Suprapubic skin (tissue), 4 donors: ENCODE measurements at regions not wholly inside any gene's neighbourhood (a gene's known extent, or its start where the extent isn't known, plus 50 kb on each side); places are given as distances from the start of the nearest gene placed in this dataset.

Experiments
- DNase-seq, 2 donors: peaks; one replicate each; pipeline ENCODE4 v3.0.0-alpha.2; 2019; ENCODE audit warnings: low spot score in 2 of 2
- H3K27ac ChIP-seq: fragments of 200-600 bp; sonication (generic); one replicate; pipeline ENCODE4 v1.5.1; 2019
- H3K27me3 ChIP-seq: fragments of 200-600 bp; sonication (generic); one replicate; pipeline ENCODE4 v1.5.1; 2019
- H3K36me3 ChIP-seq: fragments of 200-600 bp; sonication (generic); one replicate; pipeline ENCODE4 v1.5.1; 2019
- H3K4me1 ChIP-seq: fragments of 200-600 bp; sonication (generic); one replicate; pipeline ENCODE4 v1.5.1; 2019
- H3K4me3 ChIP-seq: fragments of 200-600 bp; sonication (generic); one replicate; pipeline ENCODE4 v1.5.1; 2019; ENCODE audit warnings: mild to moderate bottlenecking
- H3K9me3 ChIP-seq: fragments of 200-600 bp; sonication (generic); one replicate; pipeline ENCODE4 v1.5.1; 2019
- EP300 ChIP-seq: sonication (generic); formaldehyde crosslinking; IDR thresholded peaks from one replicate; pipeline ENCODE4 v1.6.1; 2017; ENCODE audit warnings: antibody characterized with exemption
- POLR2A ChIP-seq, 2 donors: fragments of 450-650 bp; IDR thresholded peaks; one replicate each; pipeline ENCODE4 v1.6.1; 2017; ENCODE audit warnings: antibody characterized with exemption in 2 of 2, mild to moderate bottlenecking in 2 of 2, moderate library complexity in 2 of 2
- POLR2AphosphoS5 ChIP-seq, 3 donors: sonication (generic); formaldehyde crosslinking; IDR thresholded peaks; one replicate each; pipeline ENCODE4 v1.6.1; 2017; ENCODE audit warnings: antibody characterized with exemption in 3 of 3
- WGBS: methylation state at CpG from one replicate; pipeline ENCODE4 v1.1.5; 2018; 5-methylcytosine and 5-hydroxymethylcytosine counted together
- TF ChIP-seq, protein P1 (sequence below), 2 donors: fragments of 200-600 bp in 1 of 2; fragments of 450-650 bp in 1 of 2; sonication (generic) in 1 of 2; IDR thresholded peaks; one replicate each; pipeline ENCODE4 v1.5.1; 2016 to 2019; ENCODE audit warnings: antibody characterized with exemption in 2 of 2, mild to moderate bottlenecking in 1 of 2, moderate library complexity in 1 of 2

DNA sequence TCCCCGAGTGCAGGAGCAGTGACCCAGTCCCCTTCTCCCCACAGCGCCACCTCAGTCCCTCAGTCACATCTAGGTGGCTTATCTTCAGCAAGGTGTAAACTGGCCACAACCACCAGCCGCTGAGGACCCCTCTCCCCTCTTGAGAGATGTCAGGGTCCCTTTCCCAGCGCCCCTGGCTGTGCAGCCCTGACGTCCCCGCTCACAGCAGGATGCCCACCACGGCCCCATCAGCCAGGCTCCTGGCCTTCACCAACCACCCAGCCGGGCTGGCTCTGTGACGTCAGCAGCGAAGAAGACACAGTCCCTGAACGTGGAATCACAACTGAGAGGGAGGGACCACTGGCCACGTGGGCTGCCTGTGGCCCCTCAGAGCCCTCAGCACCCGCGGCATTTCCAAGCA lies 249.4 kb downstream of the NPHP4 start:
- no peak overlapping the region for H3K4me3 ChIP-seq

GRCh38 chr1:5742032-5742431 lies 250.2 kb downstream of the NPHP4 start:
- no peak overlapping the region for H3K4me3 ChIP-seq
- peaks cover 38% of the 10 kb centered on the region for H3K27me3 ChIP-seq
- TF ChIP-seq POLR2A (IDR thresholded peaks at IDR 0.05) (no peak), POLR2AphosphoS5 (IDR thresholded peaks at IDR 0.05) (no peak), EP300 (no peak)
- TF ChIP-seq, protein P1, sequence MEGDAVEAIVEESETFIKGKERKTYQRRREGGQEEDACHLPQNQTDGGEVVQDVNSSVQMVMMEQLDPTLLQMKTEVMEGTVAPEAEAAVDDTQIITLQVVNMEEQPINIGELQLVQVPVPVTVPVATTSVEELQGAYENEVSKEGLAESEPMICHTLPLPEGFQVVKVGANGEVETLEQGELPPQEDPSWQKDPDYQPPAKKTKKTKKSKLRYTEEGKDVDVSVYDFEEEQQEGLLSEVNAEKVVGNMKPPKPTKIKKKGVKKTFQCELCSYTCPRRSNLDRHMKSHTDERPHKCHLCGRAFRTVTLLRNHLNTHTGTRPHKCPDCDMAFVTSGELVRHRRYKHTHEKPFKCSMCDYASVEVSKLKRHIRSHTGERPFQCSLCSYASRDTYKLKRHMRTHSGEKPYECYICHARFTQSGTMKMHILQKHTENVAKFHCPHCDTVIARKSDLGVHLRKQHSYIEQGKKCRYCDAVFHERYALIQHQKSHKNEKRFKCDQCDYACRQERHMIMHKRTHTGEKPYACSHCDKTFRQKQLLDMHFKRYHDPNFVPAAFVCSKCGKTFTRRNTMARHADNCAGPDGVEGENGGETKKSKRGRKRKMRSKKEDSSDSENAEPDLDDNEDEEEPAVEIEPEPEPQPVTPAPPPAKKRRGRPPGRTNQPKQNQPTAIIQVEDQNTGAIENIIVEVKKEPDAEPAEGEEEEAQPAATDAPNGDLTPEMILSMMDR (IDR thresholded peaks at IDR 0.05): no peak
- WGBS: 52% methylated on average over 5 of the region's 9 CpGs
- H3K27ac ChIP-seq: no peak overlapping the region
- peaks cover 9% of the 10 kb centered on the region for H3K4me1 ChIP-seq
- no peaks in the 10 kb centered on the region for H3K36me3 ChIP-seq
- DNase-seq: peak in 1 of 2 donors; percentile 44
- H3K9me3 ChIP-seq: no peaks in the 10 kb centered on the region

More for the DNA sequence above, 249.4 kb downstream of the NPHP4 start:
- Histone ChIP-seq H3K27me3 (peaks cover 42% of the 10 kb centered on the region), H3K9me3 (no peaks in the 10 kb centered on the region), H3K4me1 (peaks cover 9% of the 10 kb centered on the region), H3K36me3 (no peaks in the 10 kb centered on the region), H3K27ac (no peak overlapping the region)
- WGBS: 80% methylated on average over 2 of the region's 14 CpGs
- no peak for TF ChIP-seq POLR2A (IDR thresholded peaks at IDR 0.05)
- no peak for TF ChIP-seq EP300
- TF ChIP-seq POLR2AphosphoS5 (IDR thresholded peaks at IDR 0.05): no peak
- DNase-seq: no peak

DNA sequence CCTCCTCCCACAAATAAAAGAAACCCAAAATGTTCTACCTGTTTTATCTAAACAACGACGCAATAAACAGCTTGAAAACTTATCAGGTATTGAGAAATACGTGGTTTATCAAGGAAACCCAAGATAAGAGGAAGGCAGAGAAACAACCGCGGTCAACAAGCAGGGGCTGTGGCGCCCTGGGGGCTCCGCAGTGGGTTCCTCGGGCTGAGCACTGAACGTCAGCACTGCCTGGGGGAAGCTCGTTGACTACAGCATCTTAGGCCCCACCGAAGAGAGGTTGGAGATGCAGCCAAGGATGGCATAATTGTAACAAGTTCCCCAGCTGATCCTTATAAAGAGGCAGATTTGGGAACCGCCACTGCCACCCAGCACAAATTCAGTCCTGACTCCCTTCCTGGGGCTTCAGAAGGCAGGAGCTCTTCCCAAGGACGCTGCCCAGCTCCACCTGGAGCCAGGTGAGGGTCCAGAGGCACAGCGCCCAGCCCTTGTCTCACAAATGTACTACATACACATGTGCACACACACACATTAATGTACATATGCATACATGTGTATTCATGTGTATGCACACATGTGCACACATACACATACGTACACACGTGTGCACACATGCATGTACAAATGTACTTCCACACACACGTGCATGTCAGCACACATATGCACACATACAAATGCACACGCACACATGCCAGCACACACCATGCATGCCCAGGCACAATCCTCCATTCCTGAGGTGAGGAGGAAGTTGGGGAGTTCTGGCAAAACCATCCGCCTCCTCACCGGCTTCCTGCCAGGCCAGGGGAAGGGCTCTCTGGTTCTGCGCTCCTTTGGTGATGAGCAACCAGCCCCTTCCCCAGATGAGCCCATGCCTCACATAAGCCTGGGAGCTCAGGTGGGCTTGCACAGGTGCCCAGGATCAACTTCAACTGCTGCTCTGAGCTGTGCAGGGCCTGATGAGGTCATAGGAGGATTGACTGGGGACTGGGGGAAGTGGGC lies 251.1 kb downstream of the NPHP4 start:
- Histone ChIP-seq H3K4me1 (peaks cover 9% of the 10 kb centered on the region), H3K9me3 (no peaks in the 10 kb centered on the region), H3K27ac (no peak overlapping the region), H3K27me3 (peaks cover 29% of the 10 kb centered on the region), H3K36me3 (no peaks in the 10 kb centered on the region), H3K4me3 (no peak overlapping the region)
- TF ChIP-seq, protein P1 (IDR thresholded peaks at IDR 0.05): no peak
- no peak for DNase-seq
- 58% methylated on average over 19 of the region's 21 CpGs for WGBS

DNA sequence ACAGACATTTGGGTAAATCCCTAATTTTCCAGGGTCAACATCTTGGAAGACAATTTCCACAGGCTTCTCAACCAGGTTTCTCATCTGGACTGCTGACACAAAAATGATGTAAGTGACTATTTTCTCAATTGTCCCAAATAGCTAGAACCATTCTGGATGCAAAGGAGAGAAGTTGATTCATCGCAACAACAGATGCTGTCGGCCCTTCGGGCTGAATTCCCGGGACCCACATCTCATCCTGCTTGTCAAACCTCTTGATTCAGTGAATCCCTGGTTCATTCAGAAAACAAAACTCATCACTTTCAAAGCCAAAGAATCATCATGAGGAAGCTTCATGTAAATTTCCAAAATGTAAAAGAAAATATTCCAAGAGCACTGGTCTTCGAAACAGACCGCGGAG lies 251.8 kb downstream of the NPHP4 start:
- Histone ChIP-seq H3K4me1 (peaks cover 9% of the 10 kb centered on the region), H3K9me3 (no peaks in the 10 kb centered on the region), H3K4me3 (no peak overlapping the region), H3K27me3 (peaks cover 26% of the 10 kb centered on the region), H3K36me3 (no peaks in the 10 kb centered on the region), H3K27ac (no peak overlapping the region)
- DNase-seq: no peak
- TF ChIP-seq POLR2AphosphoS5 (IDR thresholded peaks at IDR 0.05): no peak
- no peak for TF ChIP-seq EP300
- TF ChIP-seq POLR2A (IDR thresholded peaks at IDR 0.05): no peak
- TF ChIP-seq, protein P1 (IDR thresholded peaks at IDR 0.05): no peak
- WGBS: 90% methylated on average over 7 of the region's 7 CpGs

- DNase-seq: peak; percentile 38 to 43
- TF ChIP-seq POLR2AphosphoS5 (IDR thresholded peaks at IDR 0.05) (no peak), POLR2A (IDR thresholded peaks at IDR 0.05) (no peak)
- TF ChIP-seq, protein P1 (IDR thresholded peaks at IDR 0.05): no peak
- Histone ChIP-seq H3K4me1 (peaks cover 4% of the 10 kb centered on the region), H3K36me3 (no peaks in the 10 kb centered on the region), H3K27ac (no peak overlapping the region), H3K27me3 (peaks cover 26% of the 10 kb centered on the region), H3K4me3 (no peak overlapping the region), H3K9me3 (no peaks in the 10 kb centered on the region)
- WGBS: 68% methylated on average over 6 of the region's 6 CpGs
Observed at GRCh38 chr1:5739561-5740078, 252.6 kb downstream of the NPHP4 start.
